M059J (cell line): ENCODE measurements at regions not wholly inside any gene's neighbourhood (a gene's known extent, or its start where the extent isn't known, plus 50 kb on each side); places are given as distances from the start of the nearest gene placed in this dataset.

Source experiments
- DNase-seq: peaks from one replicate; pipeline ENCODE4 v3.0.0-alpha.2; 2012; ENCODE audit warnings: low read depth

DNA sequence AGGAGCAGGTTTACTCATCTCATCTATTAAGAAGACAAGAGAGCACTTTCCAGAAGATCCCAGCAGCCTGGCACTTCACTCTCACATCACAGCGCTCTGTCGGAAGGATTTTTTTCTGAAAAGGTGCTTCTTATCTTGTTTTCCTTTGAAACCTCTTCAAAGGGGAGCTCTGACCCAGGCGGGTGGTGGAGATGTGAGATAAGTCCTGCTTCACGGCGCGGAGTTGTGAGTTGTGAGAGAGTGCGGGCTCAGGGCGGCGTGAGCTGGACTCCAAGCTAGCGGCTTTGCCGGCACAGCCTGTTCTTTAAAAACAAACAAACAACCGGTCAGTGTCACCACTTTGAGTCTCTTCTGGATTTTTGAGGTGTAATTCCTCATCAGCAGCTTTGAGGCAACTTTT is 169.0 kb upstream of the ARGLU1 start:
- no peak for DNase-seq

DNA sequence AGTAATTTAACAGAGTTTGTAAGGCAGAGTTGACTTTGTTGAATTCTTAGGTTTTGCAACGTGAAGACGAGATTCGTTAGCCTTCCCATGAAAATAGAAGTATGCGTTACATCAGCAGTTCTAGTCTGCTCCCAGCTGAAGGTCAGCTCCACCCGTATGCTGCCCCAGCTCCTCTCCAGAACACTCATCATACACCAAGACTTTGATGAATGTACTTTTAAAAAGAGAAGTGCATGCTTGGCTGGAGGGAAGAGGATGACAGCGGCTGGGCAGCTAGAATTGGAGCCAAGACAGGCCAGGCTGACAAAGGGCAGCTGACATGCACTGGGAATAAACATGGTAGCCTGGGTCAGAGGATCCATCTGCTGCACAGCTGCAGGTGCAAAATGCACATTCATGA is 166.3 kb upstream of the ARGLU1 start:
- DNase-seq = no peak

DNA sequence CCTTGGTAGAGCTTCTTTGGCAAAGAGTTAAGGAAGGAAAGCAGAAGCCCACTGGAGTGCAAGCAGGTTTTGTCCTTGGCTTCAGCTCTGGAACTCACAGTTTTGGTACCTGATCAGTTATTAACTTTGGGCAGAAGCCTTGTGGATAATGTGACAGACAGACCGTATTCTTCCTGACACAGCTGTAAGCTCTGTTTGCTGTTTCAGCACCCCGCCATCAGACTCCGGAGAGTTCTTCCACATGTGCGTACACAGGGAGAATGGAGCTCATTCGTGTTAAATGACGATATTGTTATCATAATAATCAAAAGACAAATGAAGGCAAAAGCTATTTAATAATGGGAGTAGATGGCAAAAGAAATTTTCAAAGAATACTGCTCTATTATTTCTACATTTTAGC is 155.1 kb upstream of the ARGLU1 start:
- no peak for DNase-seq

DNA sequence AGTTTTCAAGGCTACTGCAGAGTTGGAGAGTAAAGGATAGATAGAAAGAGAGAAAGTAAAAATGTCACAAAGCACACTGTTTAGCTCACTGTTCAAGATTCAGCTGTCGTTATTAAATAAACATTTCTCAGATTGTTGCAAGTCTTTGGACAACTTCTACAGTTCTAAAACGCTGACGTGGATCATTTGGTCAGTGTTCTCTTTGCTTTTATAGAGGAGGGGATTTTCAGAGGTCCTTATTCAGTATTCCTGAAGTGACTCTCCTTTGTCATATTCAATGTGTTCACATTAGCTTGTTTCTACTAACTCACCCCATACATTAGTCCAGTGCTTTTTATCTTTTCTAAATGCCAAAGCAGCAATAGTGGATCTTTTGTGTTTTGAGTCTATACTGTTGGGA is 154.7 kb upstream of the ARGLU1 start:
- DNase-seq = no peak

DNA sequence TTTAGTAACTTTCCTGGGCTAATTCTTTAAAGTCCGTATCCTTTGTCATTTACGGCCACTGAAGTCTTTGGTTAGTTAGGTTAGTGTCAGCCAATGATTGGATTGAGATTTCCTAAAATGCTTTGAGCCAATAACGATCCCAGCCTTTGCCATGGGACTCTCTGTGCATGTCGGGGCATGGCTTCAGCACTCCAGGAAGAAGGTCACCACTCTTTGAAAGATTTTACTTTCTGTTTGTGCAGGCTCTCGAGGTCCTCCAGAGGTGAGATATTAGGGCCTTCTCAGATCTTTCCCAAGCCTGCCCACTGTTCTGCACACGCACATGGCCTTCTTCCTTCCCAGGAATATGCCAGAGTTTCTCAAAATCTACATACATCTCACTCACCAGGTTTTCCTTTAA is 153.7 kb upstream of the ARGLU1 start:
- DNase-seq = no peak

DNA sequence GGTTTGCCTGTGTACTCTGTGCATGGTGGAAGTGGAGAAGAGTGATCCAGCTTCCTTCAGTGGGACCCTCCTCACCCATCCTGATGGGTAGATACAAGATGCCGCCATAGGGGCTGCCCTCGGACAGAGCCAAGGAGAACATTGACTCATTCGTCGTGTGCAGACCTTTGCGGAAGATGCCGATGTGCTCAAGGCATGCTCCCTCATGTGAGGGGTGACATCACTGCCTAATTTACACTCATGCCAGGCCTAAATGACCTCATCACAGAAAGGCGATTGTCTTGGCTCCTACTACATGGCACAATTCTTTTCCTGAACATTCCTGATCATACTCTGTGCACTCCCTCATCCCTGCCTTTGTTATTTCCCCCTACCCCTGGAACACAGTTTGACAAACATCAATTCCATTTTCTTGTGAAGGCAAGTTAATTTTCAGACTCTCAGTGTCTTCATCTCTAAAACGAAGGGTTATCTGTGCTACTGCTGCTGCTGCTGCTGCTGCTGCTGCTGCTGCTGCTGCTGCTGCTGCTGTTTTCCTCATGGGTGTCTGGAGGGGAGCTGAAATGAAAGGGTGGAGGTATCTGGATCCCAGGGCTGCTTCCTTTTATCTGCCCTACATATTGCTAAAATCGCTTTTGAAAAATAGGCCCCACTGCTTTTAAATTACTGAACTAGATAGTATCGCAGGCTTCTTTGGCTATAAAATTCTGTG is 146.5 kb upstream of the ARGLU1 start:
- DNase-seq = no peak

DNA sequence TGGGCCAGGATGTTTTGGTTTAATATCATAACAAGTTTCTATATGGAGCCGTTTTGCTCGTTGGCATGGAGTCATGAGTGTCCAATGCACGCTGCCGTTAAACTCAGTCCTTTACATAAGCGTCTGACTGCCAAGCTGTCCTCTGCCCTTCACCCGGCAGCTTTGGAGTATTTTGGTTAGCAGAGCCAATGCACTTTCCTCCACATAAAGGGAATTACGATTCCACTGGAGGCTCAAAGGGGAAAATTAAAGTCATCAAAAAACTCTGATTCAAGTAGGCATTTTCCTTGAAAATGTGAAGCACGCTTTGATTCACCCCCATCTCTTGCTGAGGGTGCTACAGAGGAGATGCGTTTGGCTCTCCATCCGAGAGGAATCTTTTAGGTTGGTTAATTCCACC is 144.4 kb upstream of the ARGLU1 start:
- no peak for DNase-seq

DNA sequence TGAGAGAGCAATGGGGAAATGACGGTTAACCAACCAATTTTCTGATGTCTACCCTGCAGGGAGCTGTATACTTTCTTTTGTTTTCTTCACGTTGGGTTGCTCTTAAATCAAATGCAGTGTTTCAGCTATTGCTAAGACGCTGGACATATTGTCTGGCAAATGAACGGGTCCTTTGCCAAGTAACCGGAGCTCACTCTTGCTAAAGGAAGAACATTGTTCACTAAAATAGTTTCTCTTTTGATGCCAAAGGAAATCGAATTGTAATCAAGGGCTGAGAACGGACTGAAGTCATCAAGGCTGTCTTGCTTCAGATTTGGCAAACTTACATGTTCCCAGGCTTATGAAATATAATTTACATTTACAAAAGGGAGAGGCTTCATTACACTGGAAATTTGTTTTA is 142.3 kb upstream of the ARGLU1 start:
- DNase-seq = no peak

DNA sequence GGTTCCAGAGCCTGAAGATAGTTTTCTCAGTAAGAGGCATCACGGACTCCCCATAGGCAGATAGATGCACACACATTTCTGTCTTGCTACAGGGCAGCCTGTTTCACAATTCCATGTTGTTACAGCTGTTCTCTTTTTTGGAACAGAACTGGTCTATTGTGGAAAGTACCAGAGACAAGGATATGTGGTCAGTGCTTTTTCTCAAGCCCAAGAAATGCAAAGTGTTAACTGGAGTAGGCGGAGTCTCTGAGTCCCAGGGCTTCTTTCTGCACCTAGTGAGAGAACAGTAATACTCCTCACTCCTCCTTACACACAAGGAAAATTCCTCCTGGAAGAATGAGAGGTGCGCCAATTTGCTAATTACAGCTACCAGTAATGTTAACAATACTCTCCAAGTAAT is 141.6 kb upstream of the ARGLU1 start:
- no peak for DNase-seq

DNA sequence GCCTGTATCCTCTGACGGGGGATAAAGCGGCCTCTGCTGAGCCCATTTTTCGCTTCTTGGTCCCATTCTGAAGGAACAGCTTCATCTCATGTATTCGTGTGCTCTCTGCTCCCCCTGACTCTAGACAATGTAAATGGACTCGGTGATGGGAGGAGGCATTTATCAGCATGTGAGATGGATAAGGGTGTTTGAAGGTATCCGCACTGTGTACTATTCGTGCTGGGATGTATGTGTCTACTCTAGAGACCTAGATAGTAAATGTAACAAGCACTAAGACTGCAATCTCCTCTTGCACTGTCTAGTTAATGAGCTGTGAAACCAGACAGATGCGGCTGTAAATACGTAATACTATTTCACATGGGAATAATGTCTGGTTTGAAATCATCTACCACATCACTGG is 134.6 kb upstream of the ARGLU1 start:
- no peak for DNase-seq

DNA sequence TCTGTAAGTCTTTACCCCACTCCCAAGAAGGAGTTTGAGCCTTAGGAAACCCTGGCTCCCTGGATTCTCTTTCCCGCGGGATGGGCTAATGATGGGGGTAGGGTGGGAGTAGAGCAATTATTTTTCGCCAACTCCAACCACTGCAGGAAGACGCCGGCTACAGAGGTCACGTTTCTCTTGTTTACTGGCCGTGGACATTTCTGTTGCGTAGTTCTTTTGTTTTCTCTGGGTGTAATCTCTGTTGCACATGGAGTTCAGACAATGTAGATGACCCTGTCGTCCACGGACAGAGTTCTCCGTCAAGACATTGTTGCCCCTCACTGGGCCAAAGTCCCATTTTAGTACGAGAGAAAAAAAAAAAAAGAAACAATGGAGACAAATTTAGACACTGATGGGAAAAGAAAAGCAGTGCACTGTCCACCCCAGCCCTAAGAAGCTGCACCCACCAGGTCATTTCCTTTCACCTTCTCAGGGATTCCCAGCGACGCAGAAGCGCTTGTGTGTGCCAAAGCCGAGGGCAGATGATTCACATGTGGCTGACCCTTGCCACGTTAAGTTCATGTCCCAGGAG is 133.9 kb upstream of the ARGLU1 start:
- DNase-seq = no peak

DNA sequence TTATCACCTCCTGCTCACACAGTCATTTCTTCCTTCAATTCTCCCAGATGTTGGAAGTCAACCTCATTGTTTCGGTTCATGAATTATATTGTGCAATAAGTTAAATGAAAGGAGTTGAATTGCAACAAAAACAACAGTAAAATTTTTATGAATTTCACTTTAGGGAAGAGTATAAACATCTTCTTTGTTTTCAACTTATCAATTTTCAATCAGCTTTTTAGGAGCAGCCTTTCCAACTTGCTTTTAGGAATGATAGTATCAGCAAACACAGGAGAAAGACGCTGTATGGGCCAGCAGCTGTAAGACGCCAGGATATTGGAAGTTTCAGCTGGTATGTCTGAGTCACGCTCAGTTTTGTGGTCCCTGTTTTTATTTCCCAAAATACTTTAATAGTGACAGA is 132.5 kb upstream of the ARGLU1 start:
- no peak for DNase-seq

DNA sequence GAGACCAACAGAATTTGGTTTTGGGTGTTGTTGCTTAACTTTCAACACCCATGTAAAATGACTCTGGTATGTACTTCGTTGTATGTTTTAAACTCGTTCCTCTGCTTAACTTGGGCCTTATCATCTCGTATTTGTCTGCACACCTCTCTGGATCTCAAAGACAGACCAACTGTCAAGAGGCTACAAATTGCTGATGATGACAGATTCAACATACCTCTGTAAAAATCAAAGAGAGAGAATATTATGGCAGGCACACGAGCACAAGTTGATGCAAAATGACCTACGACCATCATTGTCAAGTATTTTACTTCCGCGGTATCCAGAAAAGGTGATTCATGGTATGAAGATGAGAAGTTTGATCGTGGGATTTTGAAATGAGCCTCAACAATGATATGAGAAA is 132.1 kb upstream of the ARGLU1 start:
- no peak for DNase-seq

DNA sequence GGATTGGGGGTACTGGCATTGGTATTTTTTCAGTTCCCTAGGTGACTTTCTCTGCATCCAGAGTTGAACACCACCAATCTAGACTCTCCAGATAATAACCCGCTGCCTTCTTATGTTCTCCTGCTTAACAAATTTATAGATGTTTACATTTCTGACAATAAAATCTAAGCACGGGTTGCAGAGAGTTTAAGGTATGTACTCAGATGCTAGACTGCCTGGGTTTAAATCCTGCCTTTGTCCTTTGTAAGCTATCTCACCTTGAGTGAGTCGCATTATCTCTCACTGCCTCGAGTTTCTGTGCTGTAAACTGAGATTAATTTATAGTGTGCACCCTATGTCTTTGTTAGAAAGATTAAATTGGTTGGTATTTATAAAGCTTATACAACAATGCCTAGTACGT is 131.4 kb upstream of the ARGLU1 start:
- DNase-seq = no peak

DNA sequence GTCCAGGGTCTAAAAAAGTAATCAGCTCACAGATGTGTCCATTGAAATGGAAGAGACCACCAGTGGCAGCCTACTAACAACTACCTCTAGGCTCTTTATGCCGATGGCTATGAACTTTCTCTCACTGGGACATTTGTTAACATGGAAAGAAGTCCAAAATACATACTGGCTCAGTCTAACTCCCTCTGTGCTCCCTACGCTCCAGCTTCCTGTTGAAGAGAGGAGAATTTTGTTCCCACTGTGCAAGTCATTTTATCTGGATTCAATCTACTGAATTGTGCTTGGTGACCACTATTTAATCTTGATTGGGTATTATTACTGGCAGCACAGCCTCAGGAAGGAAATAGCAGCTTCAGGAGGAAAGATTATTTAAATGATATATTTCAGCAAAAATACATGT is 128.8 kb upstream of the ARGLU1 start:
- DNase-seq = no peak

DNA sequence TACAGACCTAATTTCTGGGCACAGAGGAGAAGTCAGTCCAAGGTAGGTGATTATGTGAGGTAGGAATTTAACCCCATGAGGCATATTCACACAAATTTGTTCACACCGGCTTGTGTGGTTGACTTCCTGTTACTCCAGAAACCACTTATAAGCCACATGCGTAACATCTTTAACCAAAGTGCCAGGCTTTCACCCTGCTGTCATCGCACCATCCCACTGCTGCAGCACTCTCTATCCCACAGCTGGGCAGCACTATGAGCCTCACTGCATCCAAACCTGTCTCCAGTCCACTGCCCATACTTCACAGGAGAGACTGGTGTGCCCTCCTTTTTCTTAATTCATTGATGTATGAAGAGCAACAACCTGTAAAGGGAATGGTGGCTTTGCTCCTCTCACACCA is 128.2 kb upstream of the ARGLU1 start:
- DNase-seq = no peak

DNA sequence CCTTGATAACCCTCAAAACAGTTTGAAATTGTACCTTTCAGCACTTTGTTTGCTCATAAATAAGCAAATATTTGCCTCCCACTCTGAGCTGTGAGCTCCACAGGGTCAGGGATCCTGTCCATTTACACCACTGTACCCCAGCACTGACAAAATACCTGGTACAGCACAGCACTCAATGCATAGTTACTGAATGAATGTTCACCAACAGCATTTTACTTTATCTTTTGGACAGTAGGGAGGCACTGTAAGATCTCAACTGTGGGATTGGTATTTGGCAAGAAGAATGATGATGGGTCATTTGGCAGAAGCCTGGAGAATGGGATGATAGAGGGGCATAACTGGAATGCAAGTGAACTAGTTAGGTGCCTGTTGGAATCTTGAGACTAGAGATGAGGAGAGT is 127.2 kb upstream of the ARGLU1 start:
- no peak for DNase-seq

DNA sequence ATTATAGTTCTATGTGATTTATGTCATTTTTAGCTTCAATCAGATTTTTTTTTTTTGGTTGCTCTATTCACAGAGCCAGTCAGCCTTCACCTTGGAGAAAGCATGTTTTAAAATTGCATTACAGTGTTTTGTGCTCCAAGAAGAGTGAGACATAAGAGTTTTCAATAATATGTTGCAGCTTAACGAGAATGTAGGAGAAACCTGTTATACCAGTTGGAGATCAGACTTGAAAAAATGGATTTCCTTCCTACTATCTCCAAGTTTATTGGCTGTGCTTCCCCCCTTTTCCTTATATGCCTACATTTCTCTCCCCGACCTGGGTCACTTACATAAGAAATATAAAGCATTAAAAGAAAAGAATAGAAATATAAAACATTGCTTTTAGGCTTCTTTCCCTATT is 123.9 kb upstream of the ARGLU1 start:
- no peak for DNase-seq

DNA sequence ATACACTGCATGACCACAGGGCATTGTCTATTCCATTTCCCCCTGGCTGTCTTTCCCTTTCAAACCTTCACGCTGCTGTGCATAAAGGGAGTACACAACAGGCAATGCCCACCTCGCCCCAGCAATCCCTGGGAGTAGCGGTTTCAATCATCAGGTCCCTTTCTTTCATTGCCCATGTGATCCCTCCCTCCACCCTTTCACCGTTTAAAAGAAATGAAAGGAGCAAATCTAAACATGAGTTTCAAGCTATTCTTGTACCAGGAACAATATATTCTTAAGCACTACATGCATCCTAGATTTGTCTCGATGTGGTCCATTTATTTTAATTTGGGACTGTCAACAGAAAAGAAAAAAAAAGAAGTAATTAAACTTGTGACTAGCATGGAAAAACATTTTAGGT is 123.4 kb upstream of the ARGLU1 start:
- no peak for DNase-seq

DNA sequence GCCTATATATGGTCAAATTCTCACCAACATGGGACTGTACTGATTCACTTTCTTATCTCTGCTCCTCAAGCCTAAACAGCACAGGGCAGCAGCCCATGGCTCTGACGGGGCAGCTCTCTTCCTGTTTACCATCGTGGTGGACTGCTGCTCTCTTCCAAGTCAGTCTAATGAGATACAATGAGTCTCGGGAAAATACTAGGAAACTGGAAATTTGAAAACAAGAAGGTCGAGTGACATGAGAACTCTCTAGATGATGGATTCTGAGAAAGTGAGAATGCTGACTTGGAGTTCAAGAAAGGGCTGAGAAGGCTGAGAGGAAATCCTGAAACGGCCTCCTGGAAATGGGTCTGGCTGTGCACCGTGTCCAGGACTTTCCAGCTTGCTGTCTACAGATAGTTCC is 122.8 kb upstream of the ARGLU1 start:
- no peak for DNase-seq

DNA sequence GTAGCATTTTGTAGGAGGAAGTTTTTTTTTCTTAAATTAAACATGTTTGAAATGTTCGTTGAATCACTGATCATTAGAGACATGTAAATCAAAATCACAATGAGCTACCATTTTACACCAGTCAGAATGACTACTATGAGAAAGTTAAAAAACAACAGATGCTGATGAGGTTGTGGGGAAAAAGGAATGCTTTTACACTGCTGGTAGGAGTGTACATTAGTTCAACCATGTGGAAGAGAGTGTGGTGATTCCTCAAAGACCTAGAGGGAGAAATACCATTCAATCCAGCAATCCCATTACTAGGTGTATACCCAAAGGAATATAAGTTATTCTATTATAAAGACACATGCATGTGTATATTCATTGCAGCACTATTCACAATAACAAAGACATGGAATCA is 122.0 kb upstream of the ARGLU1 start:
- no peak for DNase-seq

DNA sequence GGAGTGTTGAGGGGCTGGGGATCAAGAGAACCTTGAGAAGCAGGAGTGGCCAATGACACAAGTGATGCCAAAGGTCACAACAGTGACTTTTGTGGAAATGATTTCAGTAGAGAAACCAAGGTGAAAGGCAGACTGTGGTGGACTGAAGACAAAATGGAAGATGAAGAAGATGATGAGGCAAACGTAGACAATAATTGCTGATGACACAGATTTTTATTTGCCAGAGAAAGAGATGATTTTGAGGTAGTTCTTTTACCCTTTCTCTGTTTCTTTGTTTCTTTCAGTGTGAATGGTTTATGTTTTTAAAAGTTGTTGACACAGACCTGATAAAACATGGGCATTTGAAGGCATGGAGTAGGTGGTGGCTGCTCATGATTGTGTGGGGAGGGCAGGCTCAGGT is 121.0 kb upstream of the ARGLU1 start:
- no peak for DNase-seq

DNA sequence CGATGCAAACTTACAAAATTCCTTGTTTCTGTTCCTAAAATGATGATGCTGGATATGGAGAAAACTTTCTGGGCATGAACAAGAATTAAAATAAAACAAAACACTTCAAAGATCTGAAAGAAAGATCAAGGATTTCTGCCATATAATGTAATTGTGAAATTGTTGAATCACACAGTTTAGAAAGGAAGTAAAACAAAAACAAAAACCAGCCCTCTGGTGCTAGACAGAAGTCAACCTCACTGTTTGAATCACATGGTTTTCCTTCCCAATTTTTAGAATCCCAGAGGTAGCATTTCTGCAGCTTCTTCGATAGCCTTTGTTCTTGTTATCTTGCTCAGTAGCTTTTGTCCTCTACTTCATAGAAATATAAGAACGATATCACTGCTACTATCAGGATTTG is 118.2 kb upstream of the ARGLU1 start:
- DNase-seq = no peak

DNA sequence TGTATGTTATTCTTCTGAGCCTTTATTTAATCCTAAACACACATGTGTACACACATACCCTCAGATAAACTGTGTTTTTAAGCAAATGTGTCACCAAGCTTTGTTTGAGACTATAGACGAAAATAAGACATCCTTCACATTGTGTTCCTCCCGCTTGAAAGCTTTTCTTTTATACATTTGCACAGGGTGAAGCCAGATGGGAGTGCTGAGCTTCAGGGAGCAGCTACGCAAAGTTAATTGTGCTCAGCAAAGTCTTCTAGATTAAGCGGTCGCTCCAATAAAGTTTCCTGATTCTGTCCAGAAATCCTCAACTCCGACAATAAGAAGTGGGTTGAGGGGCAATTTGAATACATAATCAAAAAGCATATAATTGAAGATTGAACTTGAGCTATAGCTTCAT is 117.2 kb upstream of the ARGLU1 start:
- DNase-seq = no peak
